HG03457 (cell line): ENCODE measurements at regions not wholly inside any gene's neighbourhood (a gene's known extent, or its start where the extent isn't known, plus 50 kb on each side); places are given as distances from the start of the nearest gene placed in this dataset.

ENCODE experiments used
- ATAC-seq: cut with Tn5 transposase; IDR thresholded peaks from one replicate; pipeline ENCODE4 v1.9.1; 2021; ENCODE audit warnings: moderate number of reproducible peaks; ENCODE audit not compliant: unreplicated experiment

DNA sequence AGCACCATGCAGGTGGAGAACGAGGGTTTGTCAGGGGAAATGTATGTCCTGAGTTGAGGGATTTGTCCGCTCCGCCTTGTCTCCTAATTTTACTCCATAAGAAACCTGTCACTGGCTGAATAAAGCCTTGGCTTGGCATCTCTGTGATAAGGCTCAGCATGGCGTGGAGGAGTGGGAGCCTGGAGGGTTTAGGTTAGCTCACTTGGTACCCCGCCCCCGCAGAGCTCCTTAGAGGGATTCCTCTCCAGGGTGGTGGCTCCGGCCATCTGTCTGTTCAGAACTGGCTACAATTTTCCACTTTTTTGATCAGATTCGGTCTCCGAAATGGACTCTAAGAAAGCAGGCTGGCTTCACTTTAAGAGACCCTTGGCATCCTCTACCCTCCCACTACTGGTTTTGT is 192.2 kb upstream of the SYNDIG1 start:
- no peak for ATAC-seq

DNA sequence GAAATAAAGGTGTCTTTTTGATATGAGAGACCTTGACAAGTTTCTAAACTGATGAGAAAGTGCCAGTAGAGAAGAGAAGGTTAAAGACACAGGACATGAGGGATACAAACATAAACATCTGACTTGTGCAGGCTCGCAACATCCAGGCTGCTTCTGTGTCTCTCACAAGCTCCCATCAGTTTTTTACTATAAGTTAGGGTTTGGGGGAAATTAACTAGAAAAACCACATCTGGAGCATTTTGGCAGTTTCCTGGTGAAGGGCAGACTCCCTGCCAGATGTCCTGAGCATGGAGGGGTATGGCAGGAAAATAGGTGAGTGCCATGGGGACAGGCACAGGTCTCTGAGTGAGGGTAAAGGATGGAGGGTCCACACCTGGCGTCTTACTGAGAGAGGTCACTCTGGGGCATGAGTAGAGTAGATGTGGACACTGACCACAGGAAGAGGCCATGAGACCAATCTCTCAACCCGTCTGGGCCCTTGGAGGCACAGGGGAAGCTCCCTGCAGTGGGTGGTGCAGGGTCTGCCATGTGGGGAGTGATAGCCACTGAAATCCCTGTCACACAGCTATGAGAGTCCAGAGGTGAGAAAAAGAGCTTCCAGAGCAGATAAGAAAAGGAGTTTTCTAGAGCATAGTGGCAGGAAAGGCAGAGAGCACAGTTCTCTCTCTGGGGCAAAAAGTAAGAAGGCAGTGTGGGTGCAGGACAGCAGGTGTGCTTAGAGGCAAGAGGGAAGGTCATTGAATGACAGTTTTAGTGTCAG is 193.3 kb upstream of the SYNDIG1 start:
- no peak for ATAC-seq

DNA sequence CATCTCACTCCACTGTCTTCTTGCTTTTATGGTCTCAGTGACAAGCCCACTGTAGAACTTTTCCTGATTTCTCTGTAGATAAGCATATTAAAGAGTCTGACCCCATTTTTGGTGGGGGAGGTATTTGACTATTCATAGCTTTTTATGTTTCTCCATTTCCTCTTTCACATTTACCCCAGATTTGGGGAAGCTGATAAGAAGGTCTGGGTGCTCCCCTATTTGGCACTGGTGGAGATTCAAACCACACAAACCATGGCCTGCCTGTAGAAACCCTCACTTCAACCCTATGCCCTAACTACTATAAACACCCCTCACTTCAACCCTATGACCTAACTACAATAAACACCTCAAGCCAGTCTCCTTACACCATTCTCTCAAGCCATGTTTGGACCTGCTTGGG is 196.2 kb upstream of the SYNDIG1 start:
- ATAC-seq = no peak

DNA sequence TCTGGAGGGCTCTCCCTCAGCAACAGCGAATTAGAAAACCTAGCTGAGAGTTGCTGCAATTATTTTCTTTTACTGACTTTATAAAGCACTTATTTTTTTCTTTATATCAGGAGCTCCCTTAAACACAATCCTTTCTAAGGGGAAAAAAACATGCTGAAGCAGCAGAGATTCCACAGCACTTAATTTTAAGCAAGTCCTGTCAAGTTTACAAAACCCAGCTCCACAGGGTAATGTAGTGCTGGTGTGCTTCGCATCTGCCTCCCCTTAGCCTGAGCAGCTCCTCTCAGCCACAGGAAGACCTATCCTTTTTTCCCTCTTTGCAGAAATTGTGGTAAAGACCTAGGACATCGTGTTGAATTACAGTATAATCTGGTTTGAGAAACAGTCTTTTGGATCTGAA is 208.1 kb upstream of the SYNDIG1 start:
- no peak for ATAC-seq

DNA sequence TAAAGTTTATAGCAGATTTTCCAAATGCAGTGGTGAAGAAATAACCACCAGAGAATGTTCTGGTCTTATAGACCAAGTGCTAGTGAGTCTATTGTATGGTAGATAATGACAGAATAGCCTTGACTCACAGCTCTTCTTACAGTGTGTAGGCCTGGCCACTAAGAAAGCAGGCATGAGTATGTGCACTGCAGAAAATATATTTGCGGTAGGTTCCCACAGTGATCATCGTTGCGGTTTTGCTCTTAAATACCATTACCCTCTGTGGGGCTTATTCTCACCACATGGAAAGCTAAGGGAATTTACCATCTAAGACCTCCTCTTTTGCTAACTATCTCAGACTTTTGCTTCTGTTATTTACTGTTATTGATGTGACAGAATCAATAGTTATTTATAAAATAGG is 212.3 kb upstream of the SYNDIG1 start:
- ATAC-seq = no peak

DNA sequence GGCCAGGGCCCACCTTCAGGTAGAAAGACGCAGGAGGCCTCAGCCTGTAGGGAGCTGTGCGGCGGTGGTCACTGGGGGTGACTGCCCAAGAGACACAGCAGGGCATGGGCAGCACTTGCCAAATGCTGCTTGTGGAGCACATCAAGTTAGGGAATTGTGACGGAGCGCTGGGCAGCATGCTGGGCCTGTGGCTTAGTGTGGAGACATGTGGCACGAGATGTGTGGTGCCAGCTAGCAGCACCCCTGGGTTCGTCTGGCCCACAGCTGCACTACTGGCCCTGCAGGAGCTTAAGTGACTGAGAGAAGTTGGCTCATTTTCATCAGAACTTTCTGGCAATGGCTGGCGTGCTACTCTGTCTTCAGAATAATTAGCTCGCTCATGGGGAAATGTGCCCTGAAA is 213.1 kb upstream of the SYNDIG1 start:
- ATAC-seq = no peak

DNA sequence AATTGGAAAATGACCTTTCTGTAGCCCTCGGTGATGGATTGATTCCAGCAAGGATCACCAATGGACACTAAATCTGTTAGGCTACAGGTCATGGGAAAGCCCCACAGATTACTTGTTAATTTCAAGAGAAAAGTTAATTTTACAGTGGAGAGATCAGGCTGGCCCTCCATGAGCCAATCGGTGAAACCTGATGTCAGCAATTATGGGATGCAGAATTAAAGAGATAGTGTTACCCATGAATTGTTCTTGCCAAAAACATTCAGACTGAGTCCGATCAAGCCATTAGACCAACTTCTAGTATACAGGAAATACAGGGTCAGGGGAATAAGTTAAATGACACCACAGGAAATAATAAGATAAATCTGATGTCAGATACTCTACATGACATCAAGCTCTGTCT is 214.9 kb upstream of the SYNDIG1 start:
- ATAC-seq = no peak

DNA sequence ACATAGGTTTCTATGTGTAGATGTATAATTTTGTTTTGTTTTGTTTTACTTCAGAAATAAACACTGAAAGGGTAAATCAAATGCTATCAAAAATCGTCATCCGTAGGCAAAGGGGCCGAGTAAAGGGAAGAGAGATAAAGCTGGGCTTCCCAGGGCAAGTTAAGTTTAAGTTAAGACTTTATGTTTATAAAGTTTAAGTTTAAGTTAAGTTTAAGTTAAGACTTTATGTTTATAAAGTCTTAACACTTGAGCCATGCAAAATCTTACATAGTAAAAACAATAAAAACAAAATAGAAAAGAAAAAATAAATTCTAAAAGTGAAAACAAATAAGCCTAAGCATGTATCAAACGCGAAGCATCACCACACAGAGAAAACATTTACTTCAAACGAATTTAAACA is 216.1 kb upstream of the SYNDIG1 start:
- ATAC-seq = no peak

DNA sequence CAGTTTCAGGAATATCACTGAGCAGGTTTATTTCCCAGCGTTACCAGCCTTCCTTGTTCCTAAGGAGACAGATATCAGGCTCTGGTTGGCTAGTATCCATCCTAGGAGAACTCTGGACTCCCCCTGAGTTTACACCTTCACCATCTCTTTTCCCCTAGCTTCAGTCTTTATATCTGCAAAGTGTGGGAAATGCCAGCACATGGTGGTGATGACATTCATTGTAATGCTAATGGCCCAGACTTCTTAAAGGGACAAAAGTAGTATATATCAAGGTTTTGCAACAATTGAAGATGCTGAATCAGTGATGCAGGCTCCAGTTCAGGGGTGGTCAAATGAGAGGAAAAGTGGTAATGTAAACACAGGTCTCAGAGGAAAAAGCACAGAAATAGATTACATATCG is 224.3 kb upstream of the SYNDIG1 start:
- no peak for ATAC-seq

DNA sequence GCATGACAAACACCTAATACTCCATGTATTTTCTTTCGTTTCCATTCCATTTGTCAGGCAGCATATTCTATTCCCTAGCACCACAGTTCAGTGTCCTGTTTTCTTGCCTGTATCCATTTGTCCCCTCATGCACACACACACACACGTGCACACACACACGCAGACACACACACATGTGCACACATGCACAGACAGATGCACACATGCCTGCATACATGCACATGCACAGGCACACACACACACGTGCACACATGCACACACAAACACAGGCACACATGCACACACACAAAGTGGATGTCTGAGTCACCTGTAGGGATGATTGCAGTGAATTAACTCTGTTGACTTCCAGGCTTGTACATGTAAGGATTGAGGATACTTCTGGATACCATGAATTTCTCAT is 226.7 kb upstream of the SYNDIG1 start:
- no peak for ATAC-seq

DNA sequence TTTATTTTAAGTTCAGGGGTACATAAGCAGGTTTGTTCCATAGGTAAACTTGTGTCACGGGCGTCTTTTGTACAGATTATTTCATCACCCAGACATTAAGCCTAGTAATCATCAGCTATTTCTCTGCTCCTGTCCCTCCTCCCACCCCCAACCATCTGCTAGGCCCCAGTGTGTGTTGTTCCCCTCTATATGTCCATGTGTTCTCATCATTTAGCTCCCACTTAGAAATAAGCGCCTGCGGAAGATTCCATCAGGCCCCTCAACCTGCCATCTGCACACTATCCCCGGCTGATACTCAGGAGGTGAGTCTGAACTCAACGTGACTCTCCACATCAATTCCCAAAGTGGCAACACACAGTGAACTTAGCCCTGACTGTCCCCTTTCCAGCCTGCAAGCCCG is 228.0 kb upstream of the SYNDIG1 start:
- no peak for ATAC-seq

DNA sequence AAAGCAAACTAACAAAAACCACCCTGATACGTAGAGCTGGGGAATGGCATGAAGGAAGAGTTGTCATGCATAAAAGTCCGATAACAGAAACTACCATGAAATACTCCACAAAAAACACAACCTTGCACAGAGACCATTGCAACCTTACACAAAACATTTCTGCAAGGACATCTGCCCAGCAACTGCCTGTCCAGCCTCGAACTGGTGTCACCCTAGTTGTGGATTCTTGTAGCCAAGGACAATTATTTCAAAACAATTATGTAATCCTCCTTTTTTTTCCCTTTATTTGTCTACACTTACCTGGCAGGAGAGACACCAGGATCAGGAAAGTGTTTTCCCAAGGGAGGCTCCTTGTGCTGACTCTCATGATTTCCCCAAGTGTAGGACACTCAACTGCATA is 232.5 kb upstream of the SYNDIG1 start:
- ATAC-seq = no peak

DNA sequence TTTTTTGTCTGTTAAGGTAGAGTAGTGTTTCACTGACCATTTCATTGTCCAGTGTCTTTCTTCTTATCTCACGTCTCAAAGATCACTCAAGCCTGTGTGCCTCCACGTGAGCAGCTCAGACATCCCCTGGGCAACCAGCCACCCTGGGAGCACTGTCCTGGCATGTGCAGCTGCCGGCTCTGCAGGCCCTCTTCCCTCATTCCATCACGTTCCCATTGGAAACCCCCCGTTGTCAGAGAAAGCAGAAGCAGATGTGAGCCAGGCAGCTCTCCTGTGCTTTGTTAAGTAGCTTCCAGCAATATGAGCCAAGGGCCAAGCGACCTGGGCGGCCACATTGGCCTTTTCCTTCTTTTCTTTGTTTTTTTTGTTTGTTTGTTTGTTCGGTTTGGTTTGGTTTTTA is 233.2 kb upstream of the SYNDIG1 start:
- no peak for ATAC-seq

DNA sequence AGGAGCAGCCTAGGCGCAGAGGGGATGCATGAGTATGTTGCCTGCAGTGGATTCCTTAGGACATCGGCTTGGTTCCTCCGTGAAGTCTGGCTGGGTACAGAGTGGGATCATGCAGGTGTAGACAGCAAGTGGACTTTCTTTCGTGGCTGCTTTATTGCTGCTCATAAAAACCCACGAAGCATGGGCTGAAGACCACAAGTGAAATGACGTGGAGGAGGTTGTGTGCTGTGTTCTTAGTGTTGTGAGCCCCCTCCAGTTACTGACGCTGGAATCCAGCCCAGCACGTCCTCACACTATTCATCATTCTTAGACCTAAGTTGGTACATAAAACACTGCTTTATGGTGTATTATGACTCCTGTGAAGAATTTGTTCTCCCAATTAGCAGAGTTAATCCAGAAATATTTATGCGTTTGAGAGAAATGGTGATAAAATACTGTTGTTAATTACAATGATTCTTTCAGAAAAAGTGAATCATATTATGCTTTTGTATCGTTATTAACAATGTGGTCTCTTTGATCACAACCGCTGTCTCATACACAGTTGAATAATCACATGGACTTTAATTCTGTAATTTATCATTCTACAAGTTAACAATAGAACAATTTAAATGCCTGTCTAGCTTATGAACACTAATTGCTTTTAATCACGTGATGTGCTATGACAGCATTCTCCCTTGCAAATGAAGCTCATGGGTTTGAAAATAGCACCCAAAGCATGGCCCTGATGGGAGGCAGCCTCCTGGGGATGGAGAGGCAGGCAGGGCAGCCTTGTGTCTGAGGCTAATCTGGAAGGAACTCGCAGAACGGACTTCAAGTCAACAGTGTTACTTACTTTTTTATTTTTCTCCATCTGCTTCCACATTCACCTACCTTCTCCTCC is 233.9 kb upstream of the SYNDIG1 start:
- no peak for ATAC-seq

DNA sequence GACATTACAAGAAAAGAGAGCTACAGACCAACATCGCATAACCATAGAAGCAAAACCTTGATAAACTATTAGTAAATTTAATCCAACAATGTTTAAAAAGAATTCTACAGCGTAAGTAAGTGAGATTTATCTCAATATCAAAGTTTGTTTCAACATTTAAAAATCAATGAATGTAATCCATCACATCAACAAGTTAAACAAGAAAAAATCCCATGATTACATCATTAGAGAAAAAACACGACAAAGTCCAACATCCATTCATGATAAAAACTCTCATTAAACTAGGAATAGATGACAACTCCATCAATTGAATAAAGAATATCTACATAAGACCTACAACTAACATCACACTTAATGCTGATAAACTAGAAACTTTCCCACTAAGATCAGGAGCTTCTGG is 239.0 kb upstream of the GGTLC1 start:
- ATAC-seq = no peak

DNA sequence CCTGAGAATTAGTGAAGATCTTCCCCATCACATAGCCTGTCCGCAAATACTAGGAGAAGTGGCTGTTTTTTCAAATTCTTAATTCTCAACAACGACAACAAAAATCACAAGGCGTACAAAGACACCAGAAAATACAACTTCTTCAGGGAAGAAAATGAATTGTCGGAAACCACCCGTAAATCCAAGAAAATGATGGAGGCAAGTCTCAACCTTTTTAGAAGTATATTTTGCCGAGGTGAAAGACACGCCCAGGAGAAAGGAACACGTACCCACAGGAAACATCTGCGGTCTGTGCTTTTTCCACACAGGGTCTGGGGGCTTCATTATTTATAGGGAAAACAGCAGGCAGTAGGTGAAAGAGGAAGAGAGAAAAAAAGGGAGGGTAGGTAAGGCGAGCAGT is 223.9 kb upstream of the GGTLC1 start:
- ATAC-seq = no peak

DNA sequence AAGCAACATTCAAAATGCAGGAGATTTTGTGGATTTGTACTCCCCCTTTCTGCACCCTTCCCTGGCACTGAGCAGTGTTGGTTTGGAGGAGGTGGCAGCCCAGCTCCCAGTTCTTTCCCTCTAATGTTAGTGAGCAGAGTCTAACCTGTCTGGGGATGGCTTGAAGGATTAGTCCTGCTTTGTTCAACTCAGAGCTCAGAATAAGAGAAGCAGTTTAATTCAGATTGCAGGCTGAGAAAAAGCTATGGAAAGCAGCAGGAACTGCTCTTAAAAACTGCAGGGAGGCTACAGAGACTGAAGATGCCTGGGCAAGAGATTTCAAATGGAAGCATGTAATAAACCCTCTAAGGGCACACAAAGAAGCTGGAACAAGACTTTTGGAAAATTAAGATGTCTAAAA is 223.4 kb upstream of the GGTLC1 start:
- ATAC-seq = no peak

DNA sequence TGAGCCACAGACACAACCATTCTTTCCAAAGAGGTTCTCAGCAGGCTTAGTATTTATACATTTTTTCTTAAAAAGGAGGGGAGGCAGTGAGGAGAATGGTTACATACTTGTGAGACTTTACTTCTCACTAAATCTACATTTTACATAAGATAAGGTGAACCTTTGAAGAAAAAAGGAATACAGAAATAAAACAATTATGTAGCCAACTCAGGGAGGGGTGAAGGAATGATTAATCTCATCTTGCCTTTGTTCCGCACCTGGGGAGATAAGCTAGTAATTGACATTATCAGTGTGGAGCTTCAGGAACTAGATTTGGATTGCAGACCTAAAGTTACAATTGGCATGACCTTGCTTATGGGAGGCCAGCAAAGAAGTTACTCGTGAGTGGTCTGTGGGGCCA is 221.8 kb upstream of the GGTLC1 start:
- ATAC-seq = no peak

DNA sequence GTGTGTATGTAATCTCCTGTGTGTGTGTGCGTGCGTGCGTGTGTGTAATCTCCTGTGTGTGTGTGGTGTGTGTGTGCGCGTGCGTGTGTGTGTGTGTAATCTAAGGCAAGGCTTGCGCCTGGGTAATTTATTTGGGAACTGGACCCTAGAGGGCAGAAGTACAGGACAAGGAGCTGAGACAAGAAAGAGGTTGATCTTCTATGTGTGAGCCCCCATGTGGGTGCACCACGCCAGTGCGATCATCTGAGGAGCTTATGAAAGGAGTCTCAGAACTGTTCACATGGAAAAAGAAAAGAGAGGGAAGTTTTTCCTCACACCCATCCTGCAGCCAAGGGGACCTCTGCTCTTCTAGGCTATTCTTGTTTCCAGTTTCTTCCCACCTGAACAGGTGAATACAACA is 220.1 kb upstream of the GGTLC1 start:
- ATAC-seq = no peak

DNA sequence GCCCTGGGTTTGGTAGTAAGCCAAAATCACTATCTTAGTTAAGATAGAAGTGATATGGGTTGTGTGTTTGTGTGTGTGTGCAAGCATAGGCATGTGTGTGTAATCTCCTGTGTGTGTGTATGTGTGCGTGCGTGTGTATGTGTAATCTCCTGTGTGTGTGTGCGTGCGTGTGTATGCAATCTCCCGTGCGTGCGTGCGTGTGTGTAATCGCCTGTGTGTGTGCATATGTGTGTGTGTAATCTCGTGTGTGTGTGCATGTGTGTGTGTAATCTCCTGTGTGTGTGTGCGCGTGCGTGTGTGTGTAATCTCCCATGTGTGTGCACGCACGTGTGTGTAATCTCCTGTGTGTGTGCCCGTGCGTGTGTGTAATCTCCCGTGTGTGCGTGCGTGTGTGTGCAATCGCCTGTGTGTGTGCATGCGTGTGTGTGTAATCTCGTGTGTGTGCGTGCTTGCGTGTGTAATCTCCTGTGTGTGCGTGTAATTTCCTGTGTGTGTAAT is 219.3 kb upstream of the GGTLC1 start:
- no peak for ATAC-seq

DNA sequence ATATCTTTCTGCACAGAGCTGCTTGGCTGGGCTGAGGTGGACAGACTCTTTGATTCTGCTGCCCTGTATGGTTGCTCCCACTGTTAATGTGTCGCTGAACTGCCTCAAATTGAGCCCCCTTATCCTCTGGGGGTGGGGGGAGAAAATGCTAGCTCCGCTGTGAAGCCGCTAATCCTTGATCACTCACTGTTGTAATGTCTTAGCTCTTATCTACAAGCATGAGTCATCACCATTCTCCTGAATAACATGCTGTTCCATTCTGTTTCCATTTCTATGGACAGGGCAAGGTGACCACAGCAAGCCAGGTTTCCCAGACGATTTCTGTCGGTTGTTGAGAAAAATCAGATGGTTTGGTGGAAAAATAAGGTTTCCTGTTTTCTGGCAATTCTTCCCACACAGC is 218.4 kb upstream of the GGTLC1 start:
- no peak for ATAC-seq

DNA sequence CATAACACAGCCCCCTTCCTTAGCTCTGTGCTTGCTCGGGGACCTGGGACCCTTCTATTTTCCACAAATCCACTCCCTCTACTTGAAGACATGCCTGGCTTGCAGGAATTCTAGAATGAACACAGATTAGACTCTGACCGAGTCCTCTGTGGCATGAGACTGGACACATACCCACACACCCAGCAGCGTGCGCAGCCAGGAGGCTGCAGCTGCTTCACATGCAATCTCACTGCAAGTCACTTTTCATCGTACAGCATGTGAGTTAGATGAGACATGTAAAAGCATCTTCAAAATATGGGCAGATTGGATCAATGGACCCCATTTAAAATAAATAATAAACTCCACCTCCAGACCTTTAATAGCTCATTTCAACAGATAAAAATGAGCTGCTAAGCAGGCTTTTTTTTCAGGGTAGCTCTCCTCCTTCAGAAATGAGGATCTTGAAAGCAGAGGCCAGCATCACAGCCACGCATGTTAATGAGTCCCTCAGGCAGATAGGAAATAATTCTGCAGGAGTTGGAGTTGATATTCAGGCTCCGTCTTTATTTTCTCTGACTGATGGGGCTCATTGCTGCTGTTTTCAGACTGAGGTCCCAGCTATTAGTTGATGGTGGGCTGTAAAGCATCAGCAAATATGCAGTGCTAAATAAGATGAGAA is 215.1 kb upstream of the GGTLC1 start:
- ATAC-seq = no peak
